Ureter (tissue), 1 donor: ENCODE measurements at regions not wholly inside any gene's neighbourhood (a gene's known extent, or its start where the extent isn't known, plus 50 kb on each side); places are given as distances from the start of the nearest gene placed in this dataset.

Source experiments
- DNase-seq: peaks from one replicate; pipeline ENCODE4 v3.0.0-alpha.2; 2020; ENCODE audit warnings: low spot score
- donor health status: DM: yes; HTN: yes; CAD: no.

DNA sequence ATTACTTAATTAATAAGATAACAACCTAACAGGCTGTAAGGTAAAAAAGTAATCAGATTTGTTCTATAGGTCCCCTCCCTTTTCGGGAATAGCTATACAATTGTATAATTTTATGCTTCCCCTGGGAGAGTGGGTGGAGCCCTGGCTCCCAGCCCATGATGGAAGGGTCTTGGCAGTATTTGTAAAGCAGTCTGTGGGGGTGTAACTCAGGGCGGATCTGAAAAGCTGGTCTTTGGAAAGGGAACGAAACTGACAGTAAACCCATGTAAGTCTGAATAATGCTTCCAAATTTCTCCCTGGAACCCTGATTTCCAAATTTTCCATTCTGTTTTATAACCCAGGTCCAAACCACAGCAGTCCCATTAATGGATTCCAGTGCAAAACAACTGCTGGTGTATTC is 110.4 kb downstream of the DAD1 start:
- DNase-seq, result no peak

DNA sequence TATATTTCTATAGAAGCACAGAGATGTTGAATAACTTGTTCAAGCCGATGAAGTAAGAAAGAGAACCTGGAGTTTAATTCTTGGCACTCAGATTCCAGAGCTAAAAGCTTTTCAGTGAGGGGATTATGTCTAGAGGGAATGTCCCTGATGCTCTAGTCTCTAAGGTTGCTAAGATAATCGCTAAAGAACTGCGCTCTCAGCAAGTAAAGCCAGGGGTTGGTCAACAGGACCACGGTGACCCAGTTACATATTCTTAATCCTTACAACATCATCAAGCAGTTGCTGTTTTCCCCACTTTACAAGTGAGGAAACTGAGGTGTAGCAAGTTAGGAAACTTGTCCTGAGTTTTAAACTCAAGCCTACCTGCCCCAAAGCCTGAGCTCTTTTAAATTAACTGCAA is 110.8 kb downstream of the DAD1 start:
- no peak for DNase-seq

DNA sequence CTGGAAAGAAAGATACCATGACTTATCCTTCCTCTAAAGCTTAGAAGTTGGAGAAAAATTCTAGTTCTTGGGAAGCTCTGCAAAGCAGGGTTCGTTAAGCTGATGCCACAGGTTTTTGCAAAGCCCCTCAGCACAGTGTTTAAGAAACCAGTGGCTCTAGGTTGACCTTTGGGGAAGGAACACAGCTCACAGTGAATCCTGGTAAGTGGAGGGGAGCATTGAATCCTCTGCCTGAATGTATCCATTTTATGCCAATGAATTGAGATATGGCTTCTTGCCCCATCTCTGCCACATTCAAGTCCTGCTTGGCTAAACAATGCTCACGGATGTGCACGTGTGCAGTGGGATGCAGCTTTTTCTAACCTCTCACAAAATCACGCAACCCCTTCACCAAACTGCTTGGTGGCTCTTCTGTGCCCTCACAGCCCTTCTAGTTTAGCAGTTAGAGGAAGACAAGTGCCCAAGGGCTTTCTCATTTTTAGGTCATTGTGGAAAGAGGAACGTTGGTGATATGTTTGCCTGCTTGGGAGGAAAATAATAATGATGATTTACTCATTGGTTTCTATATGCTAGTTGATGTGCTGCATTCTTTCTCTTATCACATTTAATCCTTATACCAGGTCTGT is 111.3 kb downstream of the DAD1 start:
- no peak for DNase-seq

DNA sequence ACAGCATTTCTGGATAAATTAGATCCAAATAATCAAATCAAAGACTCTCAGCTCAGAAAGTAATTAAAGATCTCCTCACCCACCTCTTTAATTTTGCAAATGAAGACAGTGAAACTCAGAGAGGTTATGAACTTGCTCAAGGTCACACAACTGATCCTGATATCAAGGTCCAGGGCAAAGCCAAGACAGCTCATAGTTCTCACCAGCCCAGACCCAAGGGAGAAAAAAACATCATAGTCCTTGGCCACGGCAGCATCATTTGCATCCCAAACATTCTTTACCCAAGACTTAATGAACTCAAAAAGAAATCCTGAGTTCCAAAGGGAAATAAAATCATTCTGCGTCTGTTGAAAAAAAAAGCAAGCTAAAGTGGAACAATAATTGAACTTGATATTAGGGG is 112.1 kb downstream of the DAD1 start:
- no peak for DNase-seq

DNA sequence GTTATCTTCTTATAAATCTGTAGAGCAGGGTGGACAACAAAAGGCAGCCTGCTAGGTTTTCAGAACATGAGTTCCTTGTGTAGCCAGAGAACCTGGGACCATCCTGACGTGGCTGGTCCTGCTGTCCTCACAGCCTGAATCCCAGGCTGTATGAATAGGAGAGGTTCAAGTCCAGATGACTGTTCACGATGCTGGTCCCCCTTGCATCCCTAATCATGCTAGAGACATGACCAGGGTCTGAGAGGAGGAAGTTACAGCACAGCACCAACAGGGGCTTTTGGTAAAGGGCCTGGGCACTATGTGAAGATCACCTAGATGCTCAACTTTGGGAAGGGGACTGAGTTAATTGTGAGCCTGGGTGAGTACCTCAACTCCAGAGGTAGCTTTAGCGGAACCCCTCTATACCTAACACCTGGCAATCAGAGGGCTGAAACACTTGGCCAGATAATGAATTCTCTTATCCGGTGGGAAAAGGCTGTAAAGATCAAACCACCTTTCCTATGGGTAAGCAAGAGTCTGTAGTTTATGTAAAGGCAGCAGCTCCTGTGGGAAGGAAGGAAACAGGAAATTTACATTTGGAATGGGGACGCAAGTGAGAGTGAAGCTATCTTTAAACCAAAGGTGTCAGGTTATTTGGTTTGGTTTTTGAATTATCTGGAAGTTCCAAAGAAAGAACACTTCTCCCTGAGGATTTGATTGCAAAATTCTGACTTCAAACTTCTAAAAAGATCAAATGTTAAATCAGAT is 112.8 kb downstream of the DAD1 start:
- no peak for DNase-seq

DNA sequence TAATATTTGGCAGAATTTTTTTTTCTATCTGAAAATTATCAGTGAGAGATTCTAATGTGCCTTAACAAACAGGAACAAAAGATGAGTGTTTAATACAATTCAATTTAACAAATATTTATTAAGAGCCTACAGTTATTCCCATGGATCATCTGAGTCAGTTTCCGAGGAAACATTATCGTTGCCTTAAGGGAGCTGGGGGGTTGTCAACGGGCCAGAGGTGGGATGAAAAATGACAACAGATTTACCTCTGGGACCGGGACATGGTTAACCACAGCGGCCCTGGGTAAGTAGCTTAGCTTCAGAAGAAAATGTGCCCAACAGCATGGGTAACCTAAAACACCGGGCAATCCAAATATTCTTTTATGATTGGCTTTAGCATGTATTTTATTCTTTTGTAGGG is 113.6 kb downstream of the DAD1 start:
- no peak for DNase-seq

- no peak for DNase-seq
Observed at GRCh38 chr14:22474730-22475351, 114.2 kb downstream of the DAD1 start.

GRCh38 chr14:22472935-22473854 is 115.8 kb downstream of the DAD1 start:
- DNase-seq, result no peak

GRCh38 chr14:22472466-22472865 is 116.6 kb downstream of the DAD1 start:
- no peak for DNase-seq

GRCh38 chr14:22471545-22472121 is 117.4 kb downstream of the DAD1 start:
- DNase-seq, result no peak

DNA sequence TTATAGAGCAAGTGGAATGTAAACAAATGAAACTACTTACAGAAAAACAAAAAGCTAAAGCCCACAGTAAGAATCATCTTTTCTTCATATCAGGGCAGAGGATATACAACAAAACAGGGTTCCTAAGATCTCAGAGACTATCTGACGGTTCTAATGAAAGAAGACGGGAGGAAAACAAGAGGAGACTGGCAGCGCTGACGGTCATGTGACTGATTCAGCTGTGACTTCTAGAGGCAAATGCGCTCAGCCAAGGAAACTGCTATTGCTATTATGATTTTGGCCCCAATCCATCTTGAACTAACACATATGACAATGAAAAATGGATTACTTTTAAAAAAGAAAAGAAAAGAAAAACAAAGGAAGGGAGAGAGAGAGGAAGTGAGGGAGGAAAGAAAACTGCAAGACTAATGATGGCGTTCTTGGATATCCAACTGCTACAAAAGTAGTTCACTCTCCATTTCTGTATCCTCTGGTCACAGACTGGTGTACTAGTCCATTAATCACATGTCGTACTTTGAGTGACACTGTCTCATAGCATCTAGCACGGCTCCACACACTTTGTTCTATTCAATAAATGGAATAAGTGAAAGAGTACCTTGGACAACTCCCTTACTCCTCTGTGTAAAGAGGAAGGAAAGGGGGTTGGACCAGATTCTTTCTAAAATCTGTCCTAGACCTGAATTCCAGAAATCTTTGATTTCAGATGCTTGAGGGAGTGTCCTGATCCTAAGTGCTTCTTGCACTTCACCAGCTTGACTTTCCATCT is 119.3 kb downstream of the DAD1 start:
- no peak for DNase-seq

DNA sequence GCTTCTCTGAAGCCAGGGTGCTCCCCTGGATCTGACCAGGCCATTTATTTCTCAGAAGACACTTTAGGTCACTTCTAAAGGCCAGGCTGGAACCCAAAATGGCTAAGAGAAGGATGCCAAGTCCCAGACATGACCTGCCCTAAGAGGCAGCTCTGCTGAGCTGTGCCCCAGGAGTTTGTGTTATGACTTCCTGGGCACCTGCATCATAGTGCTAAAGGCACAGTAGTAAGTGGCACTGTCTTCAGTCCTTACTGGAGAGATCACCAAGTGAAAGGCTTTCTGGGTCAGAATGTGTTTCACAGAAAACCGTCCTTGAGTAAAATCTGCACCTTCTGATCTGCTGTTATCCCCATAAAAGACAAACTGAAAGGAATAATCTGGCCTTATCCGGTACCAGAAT is 120.2 kb downstream of the DAD1 start:
- DNase-seq, result no peak

DNA sequence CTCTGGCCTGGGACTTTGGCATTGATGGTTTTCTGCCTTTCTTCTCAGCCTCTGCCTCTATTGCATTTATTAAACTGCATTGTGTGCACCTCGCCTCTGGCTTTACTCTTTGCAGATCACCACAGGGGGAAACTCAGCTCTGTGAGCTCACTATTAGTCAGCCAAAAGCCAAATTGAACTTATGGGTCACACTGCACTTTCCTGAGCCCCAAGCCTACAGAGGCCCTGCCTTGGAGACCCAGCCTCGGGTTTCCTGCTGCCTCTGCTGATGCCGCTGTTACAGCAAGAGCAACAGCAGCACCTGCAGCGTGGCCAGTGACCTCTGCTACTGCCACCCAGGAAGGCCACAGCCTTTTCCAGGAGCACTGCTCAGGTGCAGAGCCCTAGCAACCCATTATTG is 122.5 kb downstream of the DAD1 start:
- DNase-seq, result no peak

DNA sequence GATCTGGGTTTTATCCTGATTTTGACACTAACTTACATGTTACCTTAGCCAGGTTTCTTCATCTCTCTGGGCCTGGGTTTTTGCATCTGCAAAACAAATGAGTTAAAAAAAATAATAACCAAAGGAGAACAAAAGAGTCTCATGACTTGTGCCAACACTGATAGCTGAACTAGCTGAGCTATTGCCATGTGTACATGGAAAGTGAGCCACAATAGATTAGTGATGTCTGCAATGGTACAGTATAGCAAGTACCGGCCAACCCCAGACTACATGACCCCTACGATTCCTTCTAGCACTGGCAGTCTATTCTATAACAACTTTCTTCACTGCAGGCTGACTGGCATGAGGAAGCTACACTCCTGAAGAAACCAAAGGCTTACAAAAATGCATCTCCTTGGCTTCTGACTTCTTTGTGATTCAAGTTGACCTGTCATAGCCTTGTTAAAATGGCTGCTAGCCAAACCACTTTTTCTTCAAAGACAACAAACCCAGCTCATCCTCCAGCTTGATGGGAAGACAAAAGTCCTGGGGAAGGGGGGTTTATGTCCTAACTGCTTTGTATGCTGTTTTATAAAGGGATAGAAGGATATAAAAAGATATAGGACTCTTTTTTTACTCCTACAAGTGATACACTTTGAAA is 123.7 kb downstream of the DAD1 start:
- no peak for DNase-seq

- no peak for DNase-seq
Observed at GRCh38 chr14:22464422-22465142, 124.4 kb downstream of the DAD1 start.

GRCh38 chr14:22463763-22464173 is 125.3 kb downstream of the DAD1 start:
- DNase-seq, result no peak

DNA sequence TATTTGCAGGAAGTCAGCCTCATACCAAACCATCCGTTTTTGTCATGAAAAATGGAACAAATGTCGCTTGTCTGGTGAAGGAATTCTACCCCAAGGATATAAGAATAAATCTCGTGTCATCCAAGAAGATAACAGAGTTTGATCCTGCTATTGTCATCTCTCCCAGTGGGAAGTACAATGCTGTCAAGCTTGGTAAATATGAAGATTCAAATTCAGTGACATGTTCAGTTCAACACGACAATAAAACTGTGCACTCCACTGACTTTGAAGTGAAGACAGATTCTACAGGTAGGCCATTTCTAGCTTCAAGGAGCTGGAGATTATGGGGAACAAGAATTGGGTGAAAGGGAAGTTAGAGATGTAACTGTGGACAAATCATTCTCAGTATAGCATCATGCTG is 126.1 kb downstream of the DAD1 start:
- no peak for DNase-seq

DNA sequence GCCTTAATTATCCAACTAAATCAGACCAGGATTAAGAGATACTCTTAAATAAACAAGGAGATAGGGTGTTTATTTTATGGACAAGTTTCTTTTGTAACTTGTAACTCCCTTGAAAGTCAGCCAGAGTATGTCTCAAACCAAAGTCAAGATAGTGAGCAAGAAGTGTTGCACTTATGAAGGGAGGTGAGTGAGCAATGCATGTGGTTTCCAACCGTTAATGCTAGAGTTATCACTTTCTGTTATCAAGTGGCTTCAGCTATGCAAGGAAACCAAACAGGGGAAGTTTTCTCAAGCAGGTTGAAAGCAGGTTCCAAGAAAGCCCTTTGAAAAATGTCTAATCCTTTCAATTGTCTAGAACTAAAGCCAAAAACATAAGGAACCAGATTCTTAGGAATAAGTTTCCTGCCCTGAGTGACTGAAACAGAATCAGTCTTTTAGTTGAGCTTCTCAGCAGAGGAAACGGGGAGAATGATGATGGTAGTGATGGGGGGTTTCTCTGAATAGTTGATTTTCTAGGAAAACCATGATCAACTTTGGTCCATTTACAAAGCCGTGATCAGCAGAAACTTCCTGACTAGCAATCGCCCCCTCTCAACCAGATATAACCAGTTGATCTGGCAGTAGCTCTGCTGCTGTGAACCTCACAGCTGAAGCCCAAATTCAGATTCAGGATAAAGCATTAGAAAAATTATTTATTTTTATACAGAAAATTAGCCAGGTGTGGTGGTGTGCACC is 128.4 kb downstream of the DAD1 start:
- DNase-seq, result no peak

DNA sequence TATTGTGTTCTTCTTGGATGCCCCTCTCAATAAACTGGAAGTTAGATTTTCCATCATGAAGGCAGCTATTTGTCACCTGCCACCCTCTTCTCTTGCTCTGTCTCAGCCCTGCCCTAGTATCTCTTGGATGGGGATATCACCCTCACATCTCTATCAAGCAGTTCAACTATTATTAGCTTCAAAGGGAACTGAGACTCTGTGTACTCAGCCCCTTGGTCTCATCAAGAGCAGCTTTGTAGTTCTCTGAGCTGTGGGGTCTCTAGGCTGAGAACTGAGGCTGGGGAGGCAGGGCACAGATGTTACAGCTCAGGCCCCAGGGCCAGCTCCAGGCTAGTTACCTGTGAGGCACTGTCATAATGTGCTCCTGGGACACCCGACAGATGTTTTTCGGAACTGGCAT is 130.3 kb downstream of the DAD1 start:
- DNase-seq, result no peak
